ENCODE measurements at regions not wholly inside any gene's neighbourhood (a gene's known extent, or its start where the extent isn't known, plus 50 kb on each side); places are given as distances from the start of the nearest gene placed in this dataset.

GRCh38 chr12:59895166-59895775 is 299.4 kb downstream of the SLC16A7 start:
- H3K4me3 Mint-ChIP-seq = no peak overlapping the region
- H3K36me3 Mint-ChIP-seq (ENCODE audit: low read depth) = no peaks in the 10 kb centered on the region
- H3K27me3 Mint-ChIP-seq (ENCODE audit: low read depth, poor library complexity) = no peaks in the 10 kb centered on the region
- H3K4me1 Mint-ChIP-seq = no peaks in the 10 kb centered on the region
- H3K9me3 Mint-ChIP-seq = no peaks in the 10 kb centered on the region
- no peak overlapping the region for H3K27ac Mint-ChIP-seq
- no peak for TF ChIP-seq CTCF (IDR thresholded peaks at IDR 0.05)
- no peak for DNase-seq

- no peak for TF ChIP-seq CTCF (IDR thresholded peaks at IDR 0.05)
- H3K36me3 Mint-ChIP-seq (ENCODE audit: low read depth) = no peaks in the 10 kb centered on the region
- H3K27me3 Mint-ChIP-seq (ENCODE audit: low read depth, poor library complexity) = peaks cover 3% of the 10 kb centered on the region
- no peaks in the 10 kb centered on the region for H3K9me3 Mint-ChIP-seq
- no peak overlapping the region for H3K4me3 Mint-ChIP-seq
- H3K27ac Mint-ChIP-seq = no peak overlapping the region
- no peak for DNase-seq
- H3K4me1 Mint-ChIP-seq = no peaks in the 10 kb centered on the region
Observed at GRCh38 chr12:59904874-59905521, 309.2 kb downstream of the SLC16A7 start.

GRCh38 chr12:59911516-59911915 is 315.7 kb downstream of the SLC16A7 start:
- TF ChIP-seq CTCF (IDR thresholded peaks at IDR 0.05) = no peak
- Mint-ChIP-seq H3K4me1 (no peaks in the 10 kb centered on the region), H3K36me3 (ENCODE audit: low read depth) (no peaks in the 10 kb centered on the region), H3K4me3 (no peak overlapping the region), H3K27ac (no peak overlapping the region), H3K9me3 (no peaks in the 10 kb centered on the region), H3K27me3 (ENCODE audit: low read depth, poor library complexity) (peaks cover 3% of the 10 kb centered on the region)
- DNase-seq = no peak

GRCh38 chr12:59916988-59917387 is 321.2 kb downstream of the SLC16A7 start:
- Mint-ChIP-seq H3K9me3 (no peaks in the 10 kb centered on the region), H3K4me3 (no peak overlapping the region), H3K27ac (no peak overlapping the region), H3K27me3 (ENCODE audit: low read depth, poor library complexity) (no peaks in the 10 kb centered on the region), H3K4me1 (no peaks in the 10 kb centered on the region), H3K36me3 (ENCODE audit: low read depth) (no peaks in the 10 kb centered on the region)
- TF ChIP-seq CTCF (IDR thresholded peaks at IDR 0.05) = no peak
- no peak for DNase-seq

GRCh38 chr12:59927032-59927431 is 331.2 kb downstream of the SLC16A7 start:
- no peaks in the 10 kb centered on the region for H3K36me3 Mint-ChIP-seq (ENCODE audit: low read depth)
- no peaks in the 10 kb centered on the region for H3K27me3 Mint-ChIP-seq (ENCODE audit: low read depth, poor library complexity)
- no peak for TF ChIP-seq CTCF (IDR thresholded peaks at IDR 0.05)
- no peaks in the 10 kb centered on the region for H3K4me1 Mint-ChIP-seq
- no peak for DNase-seq
- H3K9me3 Mint-ChIP-seq = no peaks in the 10 kb centered on the region
- no peak overlapping the region for H3K27ac Mint-ChIP-seq
- H3K4me3 Mint-ChIP-seq = no peak overlapping the region

- Mint-ChIP-seq H3K27me3 (ENCODE audit: low read depth, poor library complexity) (no peaks in the 10 kb centered on the region), H3K36me3 (ENCODE audit: low read depth) (no peaks in the 10 kb centered on the region), H3K4me3 (no peak overlapping the region), H3K27ac (no peak overlapping the region), H3K9me3 (no peaks in the 10 kb centered on the region), H3K4me1 (no peaks in the 10 kb centered on the region)
- DNase-seq = no peak
- no peak for TF ChIP-seq CTCF (IDR thresholded peaks at IDR 0.05)
Observed at GRCh38 chr12:59928416-59928815, 332.6 kb downstream of the SLC16A7 start.

All from nephron progenitor cell (in vitro differentiated cells).